ENCODE measurements at regions not wholly inside any gene's neighbourhood (a gene's known extent, or its start where the extent isn't known, plus 50 kb on each side); places are given as distances from the start of the nearest gene placed in this dataset.
A peak's percentile ranks its signal among the peaks of the same experiment; 100 is the strongest.
"Not testable (repeated sequence)": the region's sequence is repeated elsewhere in the genome, so short reads cannot be mapped to it uniquely, and the experiment has no call there.

DNA sequence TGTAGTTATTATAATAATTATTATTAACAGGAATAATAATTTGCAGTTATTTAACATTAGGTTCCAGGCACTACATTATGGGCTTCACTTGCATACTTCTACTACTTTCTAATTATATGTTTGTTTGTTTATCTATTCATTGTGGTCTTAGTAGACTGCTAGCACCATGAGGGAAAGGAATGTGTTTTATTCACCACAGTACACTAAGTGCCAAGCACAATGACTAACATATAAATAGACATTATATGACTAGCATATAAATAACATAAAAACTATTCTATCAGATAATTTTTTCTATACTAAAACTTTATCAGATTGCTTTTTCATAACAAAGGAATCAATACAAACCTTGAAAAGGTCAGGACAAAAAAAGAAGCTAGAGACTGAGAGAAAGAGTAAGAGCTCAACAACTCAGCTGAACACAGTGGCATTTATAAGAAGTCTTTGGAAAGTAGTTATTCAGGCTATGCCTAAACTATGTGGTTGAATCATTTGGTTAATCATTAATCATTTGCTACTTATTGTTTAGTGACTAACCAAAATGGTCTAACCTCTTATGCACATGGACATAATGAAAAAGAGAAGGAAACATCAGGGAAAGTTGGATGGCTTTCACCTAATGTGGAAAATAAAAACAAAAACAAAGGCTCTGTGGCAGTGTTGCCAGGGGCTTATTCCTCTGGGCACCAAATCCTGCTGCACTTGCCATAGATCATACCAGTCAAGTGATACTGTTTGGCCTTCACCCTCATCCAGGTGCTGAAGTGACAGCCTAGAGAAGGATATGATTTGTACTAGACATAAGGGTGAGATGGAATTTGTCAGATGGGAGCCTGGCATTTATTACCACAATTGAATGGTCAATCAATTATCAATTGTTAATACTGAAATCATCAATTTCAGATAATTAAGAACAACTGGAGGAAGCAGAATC lies 174.9 kb downstream of the ETAA1 start:
- peak; percentile 19 for DNase-seq

DNA sequence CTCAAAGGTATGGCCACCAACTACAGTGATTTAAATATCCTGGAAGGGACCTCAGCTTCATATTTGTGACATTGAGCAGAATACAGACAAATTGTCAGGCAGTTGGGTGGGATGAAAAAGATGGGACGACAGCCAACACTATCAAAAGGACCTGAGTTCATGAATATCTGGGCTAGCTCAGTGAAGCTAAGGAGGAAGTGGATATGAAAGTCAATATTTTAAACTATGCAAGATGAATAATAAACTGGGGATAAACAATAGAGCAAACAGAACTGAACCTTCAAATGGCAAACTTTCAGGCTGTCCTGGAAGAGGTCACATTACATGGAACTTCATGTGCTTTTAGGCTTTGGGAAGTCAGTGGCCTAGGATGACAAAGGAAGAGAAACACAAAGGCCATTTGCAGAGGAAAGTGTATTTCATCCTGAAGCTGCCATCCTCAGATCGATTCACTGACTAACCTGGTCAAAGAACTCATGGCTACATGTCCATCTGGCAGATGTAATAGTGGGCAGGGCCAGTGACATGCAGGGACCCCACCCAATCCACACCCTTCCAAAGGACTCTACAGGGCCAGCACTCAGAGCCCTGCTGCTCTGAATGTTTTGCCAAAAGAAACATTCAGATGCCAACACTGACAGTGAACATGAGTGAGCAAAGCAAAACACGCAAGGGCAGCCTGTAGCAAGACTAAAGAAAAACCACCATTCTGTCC lies 175.7 kb downstream of the ETAA1 start:
- DNase-seq: peak; percentile 62

DNA sequence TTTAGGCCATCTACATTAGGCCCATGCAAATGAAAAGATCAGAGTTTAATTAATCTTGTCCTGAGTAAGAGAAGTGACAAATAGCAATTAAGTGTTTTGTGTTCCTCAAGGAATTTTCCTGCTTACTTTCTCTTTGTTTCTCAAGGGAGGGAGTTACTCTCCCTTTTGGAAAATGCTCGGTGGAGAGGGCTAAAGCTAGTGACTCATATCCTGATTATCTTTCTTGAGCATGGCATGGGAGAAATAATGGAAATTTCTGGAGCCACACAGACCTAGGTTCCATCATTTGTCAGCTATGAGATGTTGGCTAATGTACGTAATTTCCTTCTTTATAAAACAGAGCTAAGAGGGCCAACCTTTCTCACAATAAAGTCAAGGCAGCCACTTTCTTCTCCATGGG lies 177.1 kb downstream of the ETAA1 start:
- peak; percentile 78 for DNase-seq

DNA sequence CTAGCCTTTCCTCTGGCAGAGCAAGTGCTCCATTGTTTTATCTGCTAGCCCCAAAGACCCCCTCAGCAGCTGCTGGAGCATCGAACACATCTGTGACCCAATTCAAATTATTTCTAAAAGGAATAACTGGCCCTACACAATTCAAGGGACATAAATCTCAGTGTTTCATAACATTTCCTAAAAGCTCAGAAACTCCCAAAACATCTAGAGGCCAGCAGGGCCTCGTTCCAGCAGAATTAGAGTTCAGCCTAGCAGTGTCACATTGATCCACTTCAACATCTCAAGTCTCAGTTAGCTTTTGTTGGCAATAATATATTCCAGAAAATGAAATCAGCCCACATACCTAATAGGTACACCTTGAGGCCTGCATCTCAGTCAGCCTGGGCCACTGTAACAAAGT lies 179.1 kb downstream of the ETAA1 start:
- no peak for DNase-seq

DNA sequence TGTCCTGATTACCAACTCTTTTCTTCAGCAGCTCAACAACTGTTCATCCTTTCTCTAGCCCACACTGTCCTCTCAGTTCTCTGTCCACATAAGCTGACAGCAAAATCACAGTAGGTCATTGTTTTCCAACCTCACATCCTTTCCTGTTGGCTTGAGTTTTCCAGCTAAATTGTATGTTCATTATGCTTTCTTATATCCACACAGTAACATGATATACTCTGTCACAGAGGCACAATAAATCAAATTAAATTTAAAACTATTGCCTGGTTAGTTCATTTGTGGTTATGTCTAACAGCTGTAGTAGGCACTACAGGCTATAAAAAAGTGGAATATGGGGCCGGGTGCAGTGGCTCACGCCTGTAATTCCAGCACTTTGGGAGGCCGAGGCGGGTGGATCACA lies 179.9 kb downstream of the ETAA1 start:
- no peak for DNase-seq

DNA sequence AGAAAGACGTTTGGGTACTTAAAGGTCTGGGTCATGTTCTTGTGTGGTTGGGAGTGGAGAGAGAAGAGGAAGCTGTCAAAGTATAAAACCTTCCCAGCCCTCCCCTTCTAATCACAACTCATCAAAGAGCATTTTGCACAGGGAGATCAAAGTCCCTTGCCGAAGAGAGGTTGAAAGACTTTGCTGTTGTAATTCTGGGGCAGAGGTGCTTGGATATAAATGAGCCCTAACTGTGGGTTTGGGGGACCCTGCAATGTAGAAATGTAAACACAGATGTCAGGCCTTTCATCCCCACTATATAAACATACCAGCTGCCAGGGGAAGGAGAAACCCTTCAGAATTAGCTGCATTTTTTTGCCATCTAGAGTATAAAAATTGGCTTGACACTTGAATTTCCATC lies 182.1 kb downstream of the ETAA1 start:
- DNase-seq: no peak

DNA sequence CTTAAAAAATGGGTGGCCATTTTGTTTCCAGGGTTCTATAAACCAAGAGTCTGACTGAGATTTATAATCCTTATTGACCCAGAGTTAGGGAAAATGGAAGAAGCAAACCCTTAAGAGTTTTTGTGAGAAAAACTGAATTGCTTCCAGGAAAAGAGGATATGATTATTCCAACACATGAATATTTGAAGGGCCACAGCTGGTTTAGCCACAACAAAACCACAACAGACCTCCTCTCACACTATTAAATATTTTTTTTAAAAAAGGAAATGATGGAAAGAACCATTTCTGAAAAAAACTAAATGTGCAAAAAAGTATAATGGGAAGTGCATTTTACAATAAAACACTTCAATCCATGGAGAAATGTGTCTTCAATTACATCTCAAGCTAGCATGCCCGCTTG lies 182.7 kb downstream of the ETAA1 start:
- DNase-seq: no peak

DNA sequence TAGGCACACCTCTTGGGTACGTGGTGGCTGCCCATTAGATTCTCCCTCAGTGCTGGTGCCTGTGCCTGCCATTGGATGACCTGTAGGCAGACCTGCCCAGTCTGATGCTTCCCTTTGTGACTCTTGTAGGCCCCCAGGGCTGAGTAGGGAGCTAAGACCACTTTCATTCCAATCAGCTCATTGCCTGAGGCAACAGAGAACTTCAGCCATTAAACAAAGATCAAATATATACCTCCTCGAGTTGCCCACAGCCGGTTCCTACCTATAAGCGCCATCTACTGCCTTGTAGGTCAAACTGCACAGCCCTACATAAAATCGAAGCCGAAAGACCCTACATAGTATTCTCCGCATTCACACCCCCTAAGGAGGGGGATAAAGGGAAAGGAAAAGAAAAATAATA lies 184.6 kb downstream of the ETAA1 start:
- no peak for DNase-seq

DNA sequence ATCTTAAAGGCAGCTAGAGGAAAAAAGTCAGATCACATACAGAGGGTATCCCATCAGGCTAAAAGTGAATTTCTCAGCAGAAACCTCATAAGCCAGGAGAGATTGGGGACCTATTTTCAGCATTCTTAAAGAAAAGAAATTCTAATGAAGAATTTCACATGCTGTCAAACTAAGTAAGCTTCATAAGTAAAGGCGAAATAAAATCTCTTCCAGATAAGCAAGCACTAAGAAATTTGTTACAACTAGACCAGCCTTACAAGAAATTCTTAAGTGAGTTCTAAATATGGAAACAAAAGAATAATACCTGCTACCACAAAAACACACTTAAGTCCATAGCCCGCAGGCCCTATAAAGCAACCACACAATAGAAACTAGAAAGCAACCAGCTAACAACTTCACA lies 186.1 kb downstream of the ETAA1 start:
- DNase-seq: no peak

DNA sequence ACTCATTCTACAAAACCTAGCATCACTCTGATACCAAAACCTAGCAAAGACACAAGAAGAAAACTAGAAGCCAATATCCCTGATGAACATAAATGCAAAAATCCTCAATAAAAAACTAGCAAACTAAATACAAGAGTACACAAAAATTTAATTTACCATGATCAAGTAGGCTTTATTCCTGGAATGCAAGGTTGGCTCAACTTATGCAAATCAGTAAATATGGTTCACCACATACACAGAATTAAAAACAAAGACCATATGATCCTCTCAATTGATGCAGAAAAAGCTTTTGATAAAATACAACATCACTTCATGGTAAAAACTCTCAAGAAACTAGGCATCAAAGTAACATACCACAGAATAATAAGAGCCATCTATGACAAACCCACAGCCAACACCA lies 188.3 kb downstream of the ETAA1 start:
- no peak for DNase-seq

DNA sequence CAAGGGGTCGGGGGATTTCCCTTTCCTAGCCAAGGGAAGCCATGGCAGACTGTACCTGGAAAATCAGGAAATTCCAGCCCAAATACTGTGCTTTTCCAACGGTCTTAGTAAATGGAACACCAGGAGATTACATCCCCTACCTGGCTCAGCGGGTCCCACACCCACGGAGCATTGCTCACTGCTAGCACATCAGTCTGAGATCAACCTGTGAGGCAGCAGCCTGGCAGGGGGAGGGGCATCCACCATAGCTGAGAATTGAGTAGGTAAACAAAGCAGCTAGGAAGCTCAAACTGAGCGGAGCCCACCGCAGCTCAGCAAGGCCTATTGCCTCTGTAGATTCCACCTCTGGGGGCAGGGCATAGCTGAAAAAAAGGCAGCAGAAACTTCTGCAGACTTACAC lies 192.0 kb downstream of the ETAA1 start:
- not testable (repeated sequence) for DNase-seq

DNA sequence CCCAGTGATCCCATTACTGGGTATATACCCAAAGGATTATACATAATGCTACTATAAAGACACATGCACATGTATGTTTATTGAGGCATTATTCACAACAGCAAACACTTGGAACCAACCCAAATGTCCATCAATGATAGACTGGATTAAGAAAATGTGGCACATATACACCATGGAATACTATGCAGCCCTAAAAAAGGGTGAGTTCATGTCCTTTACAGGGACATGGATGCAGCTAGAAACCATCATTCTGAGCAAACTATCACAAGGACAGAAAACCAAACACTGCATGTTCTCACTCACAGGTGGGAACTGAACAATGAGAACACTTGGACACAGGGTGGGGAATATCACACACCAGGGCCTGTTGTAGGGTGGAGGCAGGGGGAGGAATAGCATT lies 197.4 kb downstream of the ETAA1 start:
- DNase-seq: not testable (repeated sequence)

DNA sequence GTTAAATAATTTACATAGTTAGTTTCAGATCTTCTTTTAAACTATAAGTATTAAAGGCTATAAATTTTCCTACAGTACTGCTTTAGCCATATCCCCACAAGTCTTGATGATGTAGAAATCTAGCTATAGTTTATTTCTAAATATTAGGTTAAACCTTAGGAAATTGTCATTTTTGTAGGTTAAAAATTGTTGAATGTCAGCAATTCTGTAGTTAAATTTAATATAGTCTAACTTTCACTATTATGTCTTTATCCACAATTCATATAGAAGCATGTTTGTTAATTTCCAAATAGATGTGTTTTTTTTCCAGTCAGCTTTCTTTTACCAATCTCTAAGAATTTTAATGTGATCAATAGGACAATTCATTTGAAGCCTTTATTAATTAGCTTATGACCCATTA lies 199.7 kb downstream of the ETAA1 start:
- no peak for DNase-seq

DNA sequence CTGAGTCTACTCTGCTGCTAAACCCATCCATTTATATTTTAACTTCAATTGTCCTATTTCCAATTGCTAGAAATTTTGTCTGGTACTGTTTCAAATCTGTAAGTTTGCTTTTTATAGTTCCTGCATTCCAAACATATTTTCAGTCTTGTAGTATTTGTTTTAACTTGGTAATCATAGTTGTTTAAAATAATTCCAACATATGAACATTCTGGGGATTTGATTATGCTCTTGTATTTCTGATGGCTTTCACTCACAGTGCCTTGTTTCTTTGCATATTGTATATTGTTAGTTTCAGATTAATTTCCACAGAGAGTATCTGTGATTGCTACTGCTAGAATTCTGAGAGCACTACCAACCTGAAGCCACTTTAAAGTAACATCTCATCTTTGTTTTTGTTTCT lies 202.4 kb downstream of the ETAA1 start:
- peak; percentile 37 for DNase-seq

DNA sequence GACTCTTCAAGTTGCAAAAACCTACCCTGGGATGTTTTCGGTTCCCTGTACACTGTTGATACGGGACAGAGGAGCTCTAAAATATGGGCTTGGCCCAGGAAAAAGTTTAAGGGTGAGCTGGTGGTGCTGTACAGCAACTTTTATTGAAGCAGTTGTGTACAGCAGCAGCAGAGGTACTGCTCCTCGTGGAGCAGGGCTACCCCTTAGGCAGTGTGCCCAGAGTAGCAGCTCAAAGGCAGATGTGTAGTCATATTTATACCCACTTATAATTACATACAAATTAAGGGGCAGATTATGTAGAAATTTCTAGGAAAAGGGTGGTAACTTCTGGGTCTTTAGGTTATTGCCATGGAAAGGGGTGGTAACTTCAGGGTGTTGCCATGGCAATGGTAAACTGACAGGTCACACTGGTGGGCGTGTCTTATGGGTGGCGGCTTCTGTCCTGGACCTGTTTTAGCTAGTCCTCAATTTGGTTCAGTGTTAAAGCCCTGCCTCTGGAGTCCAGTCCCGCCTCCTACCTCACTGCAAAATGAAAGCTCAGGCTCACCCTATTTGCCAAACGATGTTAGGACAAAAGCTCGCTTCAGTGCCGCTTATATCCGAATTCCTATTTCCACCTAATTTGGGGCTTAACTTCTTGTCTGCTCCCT lies 203.2 kb downstream of the ETAA1 start:
- no peak for DNase-seq

DNA sequence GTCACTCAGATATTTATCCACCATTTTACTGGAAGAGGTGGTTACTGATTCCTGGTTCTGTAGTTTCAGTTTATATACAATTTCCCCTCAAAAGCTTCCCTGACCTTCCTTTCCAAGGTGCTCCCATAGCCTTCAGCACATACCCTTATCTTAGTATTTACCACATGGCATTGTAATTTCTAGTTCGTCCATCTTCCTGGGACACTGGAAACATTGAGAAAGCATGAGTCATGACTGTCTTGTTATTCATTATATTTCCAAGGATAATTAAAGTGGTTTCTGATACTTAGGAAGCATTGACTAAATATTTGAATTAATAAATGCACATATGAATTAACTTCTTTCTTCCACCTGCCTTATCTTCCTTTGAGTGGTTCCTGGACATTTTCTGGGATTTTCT lies 203.8 kb downstream of the ETAA1 start:
- DNase-seq: peak; percentile 65

DNA sequence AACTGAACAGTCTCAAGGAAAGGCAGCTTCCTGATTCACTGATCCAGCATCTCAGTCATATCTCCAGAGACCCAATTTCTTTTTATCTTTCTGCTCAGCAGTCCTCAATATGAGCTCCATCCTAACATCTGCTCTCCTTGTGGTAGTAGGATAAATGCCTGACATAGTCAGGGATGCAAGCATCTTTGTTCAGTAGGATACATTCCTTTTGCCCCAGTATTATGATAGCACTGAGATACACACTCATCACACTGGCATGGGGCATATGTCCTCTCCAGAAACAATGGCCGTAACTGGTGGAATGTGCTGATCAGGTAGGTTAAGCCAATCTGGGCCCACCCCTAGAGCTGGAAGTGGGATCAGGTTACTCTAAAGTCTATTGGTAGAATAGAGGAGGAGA lies 207.2 kb downstream of the ETAA1 start:
- peak; percentile 81 for DNase-seq

DNA sequence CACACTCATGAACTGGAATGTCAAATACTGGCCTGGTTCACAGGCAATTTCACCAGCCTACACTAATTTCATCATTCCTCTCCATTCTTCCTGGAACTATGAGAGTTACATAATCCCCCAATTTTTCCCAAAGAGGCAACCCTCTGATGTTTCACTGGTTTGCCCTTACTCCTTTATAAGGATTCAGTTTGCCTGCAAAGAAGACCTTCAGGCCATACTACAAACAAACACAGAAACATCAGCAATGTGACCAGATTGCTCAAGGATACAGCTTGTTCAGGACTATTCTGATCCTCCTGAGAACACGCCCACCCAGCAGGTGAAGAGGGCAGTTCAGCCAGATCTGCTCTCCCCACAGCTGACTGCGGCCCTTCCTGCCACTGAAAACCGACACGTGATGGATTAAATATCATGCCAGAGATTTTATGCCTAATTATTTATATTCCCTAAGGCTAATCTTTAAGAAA lies 215.5 kb downstream of the ETAA1 start:
- DNase-seq: no peak

DNA sequence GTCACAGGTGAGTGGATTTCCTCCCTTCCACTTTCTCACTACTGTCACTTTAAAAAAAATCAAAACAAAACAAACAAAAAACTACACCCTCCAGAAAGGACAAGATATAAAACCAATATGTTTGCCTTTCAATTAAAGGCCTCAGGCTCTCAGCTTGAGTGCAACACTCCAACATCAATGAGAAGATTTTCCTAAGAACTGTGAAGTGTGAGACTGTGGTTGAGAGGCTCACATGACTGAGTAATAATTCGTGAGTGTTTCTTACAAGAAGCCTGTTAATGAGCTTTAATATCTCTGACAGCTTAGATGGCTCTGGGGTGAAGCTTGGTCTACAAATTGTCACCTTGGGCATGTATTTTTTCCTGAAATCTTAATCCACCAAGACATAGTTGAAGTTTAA lies 216.1 kb downstream of the ETAA1 start:
- DNase-seq: no peak

DNA sequence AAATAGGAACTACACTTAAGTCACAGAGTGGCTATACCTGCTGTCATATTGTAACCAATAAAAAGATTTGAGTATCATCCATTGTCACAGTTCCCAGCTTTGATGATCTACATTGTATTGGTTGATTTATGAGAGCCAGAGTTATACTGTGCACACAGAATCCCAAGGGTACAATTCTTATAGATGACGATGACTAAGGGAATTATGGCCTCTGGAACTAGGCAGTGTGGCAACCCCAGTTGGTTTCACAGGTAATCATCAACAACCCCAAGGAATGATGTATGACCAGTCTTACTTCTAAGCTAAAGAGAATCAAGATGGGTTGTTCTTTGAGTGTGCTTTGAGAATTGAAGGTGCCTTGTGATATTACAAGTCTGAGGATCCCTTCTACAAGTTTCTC lies 217.3 kb downstream of the ETAA1 start:
- DNase-seq: no peak

DNA sequence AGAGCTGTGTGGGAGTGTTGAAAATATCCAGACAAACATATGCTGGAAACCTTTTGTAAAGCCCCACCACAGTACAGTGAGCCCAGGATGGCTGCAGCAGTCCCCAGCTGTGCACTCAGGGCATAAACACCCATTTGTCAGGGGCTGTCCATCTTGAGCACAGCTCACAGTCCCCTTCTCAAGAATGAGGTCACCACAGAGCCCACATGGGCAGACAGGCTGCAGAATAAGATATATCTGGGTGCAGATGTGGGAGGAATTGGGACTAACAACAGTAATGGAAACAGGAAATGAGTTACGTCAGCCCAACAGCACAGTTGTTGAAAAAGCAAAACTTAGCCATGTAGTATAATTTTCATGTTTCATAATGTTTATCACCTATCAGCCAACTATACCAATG lies 219.6 kb downstream of the ETAA1 start:
- peak; percentile 35 for DNase-seq

DNA sequence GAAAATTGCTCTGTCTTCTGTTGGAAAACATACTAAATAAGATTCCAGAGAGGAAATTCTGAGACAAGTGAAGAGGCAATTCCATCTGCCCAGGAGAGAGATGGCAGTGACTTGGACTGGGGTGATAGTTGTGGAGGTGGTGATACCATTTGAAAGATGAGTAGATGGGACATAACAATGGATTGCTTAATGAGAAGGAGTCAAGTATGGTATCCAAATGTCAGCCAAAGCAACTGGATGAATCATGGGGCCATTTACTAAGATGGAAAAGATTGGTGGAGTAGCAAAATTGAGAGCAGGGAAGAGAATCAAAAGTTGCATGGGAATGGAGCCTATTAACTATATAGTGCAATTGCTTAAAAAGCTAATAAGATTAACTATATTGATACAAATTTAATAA lies 222.1 kb downstream of the ETAA1 start:
- no peak for DNase-seq

DNA sequence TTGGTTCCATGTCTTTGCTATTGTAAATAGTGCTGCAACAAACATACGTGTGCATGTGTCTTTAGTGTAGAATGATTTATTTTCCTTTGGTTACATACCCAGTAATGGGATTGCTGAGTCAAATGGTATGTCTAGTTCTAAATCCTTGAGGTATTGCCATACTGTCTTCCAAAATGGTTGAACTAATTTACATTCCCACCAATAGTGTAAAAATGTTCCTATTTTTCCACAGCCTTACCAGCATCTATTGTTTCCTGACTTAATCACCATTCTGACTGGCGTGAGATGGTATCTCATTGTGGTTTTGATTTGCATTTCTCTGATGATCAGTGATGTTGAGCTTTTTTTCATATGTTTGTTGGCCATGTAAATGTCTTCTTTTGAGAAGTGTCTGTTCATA lies 226.6 kb downstream of the ETAA1 start:
- not testable (repeated sequence) for DNase-seq
